DMS114 treated with DMSO at 0.1 percent for 48 hours (cell line): ENCODE measurements at regions not wholly inside any gene's neighbourhood (a gene's known extent, or its start where the extent isn't known, plus 50 kb on each side); places are given as distances from the start of the nearest gene placed in this dataset.
"Not testable (repeated sequence)": the region's sequence is repeated elsewhere in the genome, so short reads cannot be mapped to it uniquely, and the experiment has no call there.

Experiments used
- DNase-seq: peaks from one replicate; lab custom pipeline; 2025; ENCODE audit not compliant: unreplicated experiment; lab: John Stamatoyannopoulos, UW

- no peak for DNase-seq
These were observed 90.0 kb downstream of the GPR88 start for GRCh38 chr1:100627936-100628335.

DNA sequence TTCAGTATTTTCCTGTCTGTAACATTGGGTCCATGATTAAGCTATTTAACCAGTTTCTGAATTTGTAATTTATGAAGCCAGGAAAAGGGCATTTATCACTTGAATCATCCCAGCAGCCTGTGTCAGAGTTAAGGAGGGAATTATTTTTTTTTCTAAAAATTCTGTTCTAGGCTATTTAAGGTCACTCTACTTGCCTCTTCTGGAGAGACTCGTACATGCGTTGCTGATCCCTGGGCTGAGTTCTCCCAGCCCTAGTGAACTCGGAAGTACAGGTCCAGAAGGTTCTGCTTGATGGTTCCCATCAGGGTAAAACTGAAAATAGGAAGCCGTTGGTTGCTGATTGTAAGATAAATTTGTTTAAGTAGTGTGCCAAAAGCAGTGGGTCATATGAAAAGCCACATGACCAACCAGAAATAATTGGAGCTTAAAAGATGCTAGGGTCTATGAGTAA lies 90.7 kb downstream of the GPR88 start:
- DNase-seq, result no peak

DNA sequence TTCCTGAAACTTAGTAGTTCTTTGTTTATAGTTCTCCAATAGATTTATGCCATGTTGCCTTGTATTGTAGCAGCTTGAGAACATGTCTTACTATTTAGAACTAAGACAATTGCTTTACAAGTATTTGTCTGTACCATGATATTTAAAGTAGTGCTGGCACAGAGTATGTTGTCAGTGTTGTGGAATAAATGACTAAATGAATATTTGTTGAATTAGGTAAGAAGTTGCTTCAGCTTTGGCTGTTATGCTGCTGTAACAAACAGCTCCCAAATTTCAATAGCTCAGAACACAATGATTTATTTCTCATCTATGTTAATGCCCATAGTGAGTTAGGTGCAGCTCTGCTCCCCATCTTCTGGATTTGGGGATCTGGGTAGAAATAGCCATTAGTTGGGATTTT lies 90.2 kb upstream of the VCAM1 start:
- DNase-seq, result no peak

- no peak for DNase-seq
These were observed 88.5 kb upstream of the VCAM1 start for GRCh38 chr1:100631015-100631551.

GRCh38 chr1:100642826-100643225 lies 76.7 kb upstream of the VCAM1 start:
- no peak for DNase-seq

DNA sequence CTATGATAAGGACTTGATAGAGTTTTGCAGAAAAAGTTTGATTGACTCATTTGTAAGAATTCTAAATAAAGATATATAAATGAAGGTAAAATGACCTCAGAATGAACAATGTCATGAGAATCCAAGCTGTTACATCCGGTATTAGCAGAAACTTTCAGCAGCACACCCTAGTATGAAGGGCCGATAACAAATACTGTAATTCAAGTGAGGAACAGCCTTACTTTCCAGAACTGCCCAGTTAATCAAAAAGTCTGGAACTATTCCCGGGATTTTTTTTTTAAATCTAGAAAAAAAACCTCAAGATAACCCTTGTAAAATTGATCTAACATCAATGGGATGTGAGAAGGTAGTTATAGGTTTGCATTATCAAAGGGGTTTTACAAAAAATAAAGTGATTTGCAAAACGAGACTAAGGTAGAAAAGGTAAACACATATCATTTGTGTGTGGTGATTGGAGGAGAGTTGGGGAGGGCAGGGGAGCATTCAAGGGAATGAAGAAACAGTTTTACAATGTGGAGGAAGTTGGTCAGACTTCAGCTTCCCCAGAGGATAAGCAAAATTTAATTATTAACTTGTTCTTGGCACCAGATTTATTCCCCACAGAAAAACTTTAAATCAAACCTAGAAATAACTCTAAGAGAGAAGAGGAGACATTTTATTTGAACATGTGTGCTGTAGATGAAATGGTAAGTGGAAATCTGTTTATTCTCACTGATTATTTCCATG lies 75.9 kb upstream of the VCAM1 start:
- DNase-seq, result no peak

DNA sequence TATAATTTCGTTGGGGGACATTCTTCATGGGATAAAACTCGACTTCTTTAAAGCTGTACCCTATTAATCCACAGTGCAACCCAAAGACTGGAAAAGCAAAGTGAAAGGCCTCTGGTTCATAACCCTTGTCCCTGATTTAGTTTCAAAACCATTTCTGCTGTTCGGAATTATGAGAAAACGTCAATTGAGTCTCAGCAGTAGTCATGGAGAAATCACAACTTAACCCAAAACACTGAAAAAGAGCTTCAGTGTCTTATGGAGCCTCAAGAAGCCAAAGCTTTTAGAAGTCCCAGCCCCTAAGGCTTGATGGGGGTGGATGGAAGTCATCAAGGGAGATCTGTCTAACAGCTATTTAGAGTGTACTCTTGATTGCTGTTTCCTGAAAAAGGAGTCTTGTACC lies 73.5 kb upstream of the VCAM1 start:
- no peak for DNase-seq

DNA sequence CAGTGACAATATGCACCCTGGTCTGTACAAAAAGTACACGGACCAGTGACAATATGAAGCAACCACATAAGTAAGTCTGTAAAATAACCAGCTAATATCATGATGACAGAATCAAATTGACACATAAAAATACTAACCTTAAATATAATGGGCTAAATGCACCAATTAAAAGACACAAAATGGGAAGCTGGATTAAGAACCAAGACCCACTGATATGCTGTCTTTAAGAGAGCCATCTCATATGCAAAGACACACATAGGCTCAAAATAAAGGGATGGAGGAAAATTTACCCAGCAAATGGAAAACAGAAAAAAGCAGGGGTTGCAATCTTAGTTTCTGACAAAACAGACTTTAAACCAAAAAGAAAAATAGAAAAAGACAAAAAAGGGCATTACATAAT lies 70.4 kb upstream of the VCAM1 start:
- DNase-seq, result no peak

GRCh38 chr1:100657876-100658715 lies 61.4 kb upstream of the VCAM1 start:
- DNase-seq, result no peak

DNA sequence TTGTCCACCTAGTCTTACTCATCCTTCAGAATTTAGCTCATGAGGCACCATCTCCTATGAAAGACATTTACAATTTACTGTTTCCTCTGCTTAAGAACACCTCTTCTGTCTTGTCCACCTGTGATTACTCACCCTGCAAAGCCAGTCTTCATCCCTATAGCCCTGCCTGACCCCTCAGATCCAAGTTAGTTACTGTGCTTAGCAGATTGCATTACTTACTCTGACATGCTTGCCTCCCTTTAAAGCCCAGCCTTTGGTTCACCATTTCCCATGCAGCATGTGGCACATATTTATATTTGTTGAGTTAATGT lies 60.9 kb upstream of the VCAM1 start:
- no peak for DNase-seq

GRCh38 chr1:100661176-100661575 lies 58.4 kb upstream of the VCAM1 start:
- no peak for DNase-seq

DNA sequence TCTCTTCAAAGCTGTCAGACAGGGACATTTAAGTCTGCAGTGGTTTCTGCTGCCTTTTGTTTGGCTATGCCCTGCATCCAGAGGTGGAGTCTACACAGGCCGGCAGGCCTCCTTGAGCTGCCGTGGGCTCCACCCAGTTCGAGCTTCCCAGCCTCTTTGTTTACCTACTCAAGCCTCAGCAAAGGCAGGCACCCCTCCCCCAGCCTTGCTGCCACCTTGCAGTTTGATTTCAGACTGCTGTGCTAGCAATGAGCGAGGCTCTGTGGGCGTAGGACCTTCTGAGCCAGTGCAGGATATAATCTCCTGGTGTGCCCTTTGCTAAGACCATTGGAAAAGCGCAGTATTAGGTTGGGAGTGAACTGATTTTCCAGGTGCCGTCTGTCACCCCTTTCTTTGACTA lies 51.0 kb upstream of the VCAM1 start:
- not testable (repeated sequence) for DNase-seq
